ENCODE measurements at regions not wholly inside any gene's neighbourhood (a gene's known extent, or its start where the extent isn't known, plus 50 kb on each side); places are given as distances from the start of the nearest gene placed in this dataset.
"Not testable (repeated sequence)": the region's sequence is repeated elsewhere in the genome, so short reads cannot be mapped to it uniquely, and the experiment has no call there.

DNA sequence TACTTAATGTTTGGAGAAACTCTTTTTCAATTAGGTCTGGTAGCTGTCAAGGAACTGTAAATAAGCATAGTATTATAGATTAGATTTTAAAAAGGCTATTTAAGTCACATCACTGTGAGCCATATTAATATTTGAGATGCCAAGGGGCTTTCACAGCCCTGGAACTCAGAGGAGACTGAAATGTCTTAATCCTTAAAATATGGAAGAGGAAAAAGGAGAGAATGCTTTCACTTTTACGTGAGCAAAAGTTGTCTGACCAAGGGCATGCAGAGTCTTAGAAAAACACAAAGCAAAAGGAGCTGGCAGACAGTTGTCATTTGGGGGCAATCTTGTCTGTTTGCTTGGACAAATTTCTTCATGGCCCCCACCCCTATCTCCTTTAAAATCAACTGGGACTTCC is 253.2 kb upstream of the IGFBP7 start:
- Mint-ChIP-seq H3K27ac (no peak overlapping the region), H3K27me3 (no peaks in the 10 kb centered on the region), H3K4me1 (no peaks in the 10 kb centered on the region), H3K4me3 (no peak overlapping the region), H3K9me3 (peaks cover 0 to 8% (median 0%) of the 10 kb centered on the region in 7 donors), H3K36me3 (no peaks in the 10 kb centered on the region)
- Histone ChIP-seq H3K36me3 (ENCODE audit: control insufficient read depth, insufficient read depth, low read length) (no peaks in the 10 kb centered on the region), H3K9me3 (ENCODE audit: control insufficient read depth in 2 of 2, low read length in 2 of 2) (no peaks in the 10 kb centered on the region), H3K4me1 (ENCODE audit: control insufficient read depth, insufficient read depth, low read length, poor library complexity, severe bottlenecking) (no peaks in the 10 kb centered on the region), H3K27me3 (ENCODE audit: control insufficient read depth, insufficient read depth, low read length) (no peaks in the 10 kb centered on the region), H3K4me3 (ENCODE audit: low read depth, low read length) (no peak overlapping the region), H3K27ac (ENCODE audit: insufficient read depth, low read length, poor library complexity, severe bottlenecking) (no peak overlapping the region)
- DNase-seq (no peak), ATAC-seq (ENCODE audit: low read depth in 2 of 2) (no peak)

DNA sequence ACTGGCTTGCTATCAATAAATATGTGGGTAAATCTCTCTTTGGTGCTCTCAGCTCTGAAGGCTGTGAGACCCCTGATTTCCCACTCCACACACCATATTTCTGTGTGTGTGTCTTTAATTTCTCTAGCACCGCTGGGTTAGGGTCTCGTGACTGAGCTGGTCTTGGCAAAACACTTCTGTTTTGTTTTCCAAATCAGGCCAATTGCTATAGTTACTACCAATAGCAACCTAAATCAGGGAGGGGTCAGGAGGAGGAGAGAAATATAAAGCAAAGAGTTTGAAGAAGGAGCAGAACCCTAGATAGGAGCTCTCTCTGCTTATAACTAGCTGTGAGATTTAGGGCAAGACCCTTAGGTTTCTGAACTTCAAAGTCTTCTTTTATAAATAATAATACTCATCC is 250.5 kb upstream of the IGFBP7 start:
- Mint-ChIP-seq H3K27ac (no peak overlapping the region), H3K4me3 (no peak overlapping the region), H3K9me3 (peaks cover 0 to 11% (median 0%) of the 10 kb centered on the region in 7 donors), H3K36me3 (no peaks in the 10 kb centered on the region), H3K4me1 (no peaks in the 10 kb centered on the region), H3K27me3 (no peaks in the 10 kb centered on the region)
- no peak for DNase-seq
- no peaks in the 10 kb centered on the region for H3K27me3 ChIP-seq (ENCODE audit: control insufficient read depth, insufficient read depth, low read length)
- H3K36me3 ChIP-seq (ENCODE audit: control insufficient read depth, insufficient read depth, low read length): no peaks in the 10 kb centered on the region
- H3K4me1 ChIP-seq (ENCODE audit: control insufficient read depth, insufficient read depth, low read length, poor library complexity, severe bottlenecking): no peaks in the 10 kb centered on the region
- no peak overlapping the region for H3K27ac ChIP-seq (ENCODE audit: insufficient read depth, low read length, poor library complexity, severe bottlenecking)
- no peaks in the 10 kb centered on the region for H3K9me3 ChIP-seq (ENCODE audit: control insufficient read depth in 2 of 2, low read length in 2 of 2)
- no peak overlapping the region for H3K4me3 ChIP-seq (ENCODE audit: low read depth, low read length)
- ATAC-seq (ENCODE audit: low read depth in 2 of 2): no peak

GRCh38 chr4:57355101-57355665 is 245.0 kb upstream of the IGFBP7 start:
- no peak overlapping the region for H3K27ac ChIP-seq (ENCODE audit: insufficient read depth, low read length, poor library complexity, severe bottlenecking)
- Mint-ChIP-seq H3K4me3 (no peak overlapping the region), H3K27me3 (peaks cover 4% of the 10 kb centered on the region), H3K27ac (no peak overlapping the region), H3K36me3 (no peaks in the 10 kb centered on the region), H3K9me3 (peaks cover 0 to 11% (median 0%) of the 10 kb centered on the region in 7 donors), H3K4me1 (no peaks in the 10 kb centered on the region)
- no peaks in the 10 kb centered on the region for H3K4me1 ChIP-seq (ENCODE audit: control insufficient read depth, insufficient read depth, low read length, poor library complexity, severe bottlenecking)
- H3K27me3 ChIP-seq (ENCODE audit: control insufficient read depth, insufficient read depth, low read length): no peaks in the 10 kb centered on the region
- no peaks in the 10 kb centered on the region for H3K9me3 ChIP-seq (ENCODE audit: control insufficient read depth in 2 of 2, low read length in 2 of 2)
- H3K36me3 ChIP-seq (ENCODE audit: control insufficient read depth, insufficient read depth, low read length): no peaks in the 10 kb centered on the region
- ATAC-seq (ENCODE audit: low read depth in 2 of 2) (no peak), DNase-seq (no peak)
- no peak overlapping the region for H3K4me3 ChIP-seq (ENCODE audit: low read depth, low read length)

- DNase-seq (no peak), ATAC-seq (ENCODE audit: low read depth in 2 of 2) (no peak)
- no peaks in the 10 kb centered on the region for H3K36me3 Mint-ChIP-seq
- Histone ChIP-seq H3K4me3 (ENCODE audit: low read depth, low read length) (no peak overlapping the region), H3K36me3 (ENCODE audit: control insufficient read depth, insufficient read depth, low read length) (no peaks in the 10 kb centered on the region), H3K27ac (ENCODE audit: insufficient read depth, low read length, poor library complexity, severe bottlenecking) (no peak overlapping the region), H3K27me3 (ENCODE audit: control insufficient read depth, insufficient read depth, low read length) (no peaks in the 10 kb centered on the region), H3K9me3 (ENCODE audit: control insufficient read depth in 2 of 2, low read length in 2 of 2) (no peaks in the 10 kb centered on the region), H3K4me1 (ENCODE audit: control insufficient read depth, insufficient read depth, low read length, poor library complexity, severe bottlenecking) (no peaks in the 10 kb centered on the region)
- H3K4me3 Mint-ChIP-seq: no peak overlapping the region
- H3K27me3 Mint-ChIP-seq: peaks cover 4% of the 10 kb centered on the region
- peaks cover 0 to 4% (median 1%) of the 10 kb centered on the region in 7 donors for H3K9me3 Mint-ChIP-seq
- H3K4me1 Mint-ChIP-seq: no peaks in the 10 kb centered on the region
- no peak overlapping the region for H3K27ac Mint-ChIP-seq
Measured at GRCh38 chr4:57351731-57352130, 241.5 kb upstream of the IGFBP7 start.

- H3K27me3 ChIP-seq (ENCODE audit: control insufficient read depth, insufficient read depth, low read length): no peaks in the 10 kb centered on the region
- no peaks in the 10 kb centered on the region for H3K4me1 ChIP-seq (ENCODE audit: control insufficient read depth, insufficient read depth, low read length, poor library complexity, severe bottlenecking)
- no peak for DNase-seq
- H3K4me1 Mint-ChIP-seq: no peaks in the 10 kb centered on the region
- H3K36me3 Mint-ChIP-seq: no peaks in the 10 kb centered on the region
- H3K4me3 ChIP-seq (ENCODE audit: low read depth, low read length): no peak overlapping the region
- H3K36me3 ChIP-seq (ENCODE audit: control insufficient read depth, insufficient read depth, low read length): no peaks in the 10 kb centered on the region
- ATAC-seq (ENCODE audit: low read depth in 2 of 2): no peak
- H3K9me3 Mint-ChIP-seq: peaks cover 0 to 4% (median 0%) of the 10 kb centered on the region in 7 donors
- no peak overlapping the region for H3K27ac Mint-ChIP-seq
- H3K4me3 Mint-ChIP-seq: no peak overlapping the region
- H3K27me3 Mint-ChIP-seq: no peaks in the 10 kb centered on the region
- H3K27ac ChIP-seq (ENCODE audit: insufficient read depth, low read length, poor library complexity, severe bottlenecking): no peak overlapping the region
- H3K9me3 ChIP-seq (ENCODE audit: control insufficient read depth in 2 of 2, low read length in 2 of 2): no peaks in the 10 kb centered on the region
Measured at GRCh38 chr4:57344296-57344695, 234.1 kb upstream of the IGFBP7 start.

DNA sequence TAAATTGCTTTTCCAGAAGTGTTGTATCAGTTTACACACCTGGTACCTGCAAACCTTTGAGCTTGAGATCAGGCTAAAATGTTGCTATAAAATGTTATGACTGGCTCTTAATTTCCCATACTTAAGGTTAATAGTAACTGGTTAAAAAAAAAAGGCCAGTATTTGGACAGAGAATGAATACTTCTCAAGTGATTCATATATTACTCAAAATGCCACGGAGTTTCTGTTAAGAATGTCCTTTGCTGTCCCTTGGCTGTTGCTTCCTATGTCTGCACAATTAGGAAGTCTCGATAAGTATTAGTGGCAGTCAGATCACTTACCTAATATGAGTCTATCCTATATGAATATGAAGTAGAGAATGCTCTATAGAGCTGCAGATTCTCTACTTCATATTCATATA is 232.2 kb upstream of the IGFBP7 start:
- Histone ChIP-seq H3K4me3 (ENCODE audit: low read depth, low read length) (no peak overlapping the region), H3K27ac (ENCODE audit: insufficient read depth, low read length, poor library complexity, severe bottlenecking) (no peak overlapping the region), H3K4me1 (ENCODE audit: control insufficient read depth, insufficient read depth, low read length, poor library complexity, severe bottlenecking) (no peaks in the 10 kb centered on the region), H3K36me3 (ENCODE audit: control insufficient read depth, insufficient read depth, low read length) (no peaks in the 10 kb centered on the region), H3K27me3 (ENCODE audit: control insufficient read depth, insufficient read depth, low read length) (no peaks in the 10 kb centered on the region), H3K9me3 (ENCODE audit: control insufficient read depth in 2 of 2, low read length in 2 of 2) (no peaks in the 10 kb centered on the region)
- Mint-ChIP-seq H3K4me1 (no peaks in the 10 kb centered on the region), H3K36me3 (no peaks in the 10 kb centered on the region), H3K27ac (no peak overlapping the region), H3K27me3 (no peaks in the 10 kb centered on the region), H3K4me3 (no peak overlapping the region), H3K9me3 (peaks cover 0 to 4% (median 0%) of the 10 kb centered on the region in 7 donors)
- ATAC-seq (ENCODE audit: low read depth in 2 of 2) (no peak), DNase-seq (no peak)

DNA sequence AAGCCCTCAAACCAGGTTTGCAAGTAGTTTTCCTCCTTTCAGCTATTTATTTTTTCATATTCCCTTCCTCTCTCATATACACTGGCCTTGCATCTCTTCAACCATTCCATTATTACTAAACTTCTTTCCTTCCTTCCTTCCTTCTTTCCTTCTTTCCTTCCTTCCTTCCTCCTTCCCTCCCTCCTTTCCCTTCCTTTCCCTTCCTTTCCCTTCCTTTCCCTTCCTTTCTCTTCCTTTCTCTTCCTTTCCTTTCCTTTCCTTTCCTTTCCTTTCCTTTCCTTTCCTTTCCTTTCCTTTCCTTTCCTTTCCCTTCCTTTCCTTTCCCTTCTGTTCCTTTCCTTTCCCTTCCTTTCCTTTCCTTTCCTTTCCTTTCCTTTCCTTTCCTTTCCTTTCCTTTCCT is 228.7 kb upstream of the IGFBP7 start:
- not testable (repeated sequence) for H3K9me3 Mint-ChIP-seq

GRCh38 chr4:57333684-57334083 is 223.5 kb upstream of the IGFBP7 start:
- Mint-ChIP-seq H3K4me1 (no peaks in the 10 kb centered on the region), H3K36me3 (no peaks in the 10 kb centered on the region), H3K9me3 (peaks cover 0 to 8% (median 0%) of the 10 kb centered on the region in 7 donors), H3K27ac (no peak overlapping the region), H3K27me3 (peaks cover 4% of the 10 kb centered on the region), H3K4me3 (no peak overlapping the region)
- H3K4me3 ChIP-seq (ENCODE audit: low read depth, low read length): no peak overlapping the region
- ATAC-seq (ENCODE audit: low read depth in 2 of 2) (no peak), DNase-seq (no peak)
- no peaks in the 10 kb centered on the region for H3K9me3 ChIP-seq (ENCODE audit: control insufficient read depth in 2 of 2, low read length in 2 of 2)
- no peak overlapping the region for H3K27ac ChIP-seq (ENCODE audit: insufficient read depth, low read length, poor library complexity, severe bottlenecking)
- no peaks in the 10 kb centered on the region for H3K36me3 ChIP-seq (ENCODE audit: control insufficient read depth, insufficient read depth, low read length)
- no peaks in the 10 kb centered on the region for H3K4me1 ChIP-seq (ENCODE audit: control insufficient read depth, insufficient read depth, low read length, poor library complexity, severe bottlenecking)
- H3K27me3 ChIP-seq (ENCODE audit: control insufficient read depth, insufficient read depth, low read length): no peaks in the 10 kb centered on the region

More for the DNA sequence above, 228.7 kb upstream of the IGFBP7 start:
- H3K36me3 Mint-ChIP-seq; H3K9me3 ChIP-seq (ENCODE audit: control insufficient read depth in 2 of 2, low read length in 2 of 2); H3K4me3 Mint-ChIP-seq; H3K36me3 ChIP-seq (ENCODE audit: control insufficient read depth, insufficient read depth, low read length); H3K27me3 Mint-ChIP-seq; DNase-seq; ATAC-seq (ENCODE audit: low read depth in 2 of 2); H3K27ac Mint-ChIP-seq; H3K4me1 ChIP-seq (ENCODE audit: control insufficient read depth, insufficient read depth, low read length, poor library complexity, severe bottlenecking); H3K4me3 ChIP-seq (ENCODE audit: low read depth, low read length); H3K4me1 Mint-ChIP-seq; H3K27me3 ChIP-seq (ENCODE audit: control insufficient read depth, insufficient read depth, low read length); H3K27ac ChIP-seq (ENCODE audit: insufficient read depth, low read length, poor library complexity, severe bottlenecking): not testable (repeated sequence)

Data from CD4-positive, CD25-positive, alpha-beta regulatory T cell (primary cell).